ENCODE measurements at regions not wholly inside any gene's neighbourhood (a gene's known extent, or its start where the extent isn't known, plus 50 kb on each side); places are given as distances from the start of the nearest gene placed in this dataset.

DNA sequence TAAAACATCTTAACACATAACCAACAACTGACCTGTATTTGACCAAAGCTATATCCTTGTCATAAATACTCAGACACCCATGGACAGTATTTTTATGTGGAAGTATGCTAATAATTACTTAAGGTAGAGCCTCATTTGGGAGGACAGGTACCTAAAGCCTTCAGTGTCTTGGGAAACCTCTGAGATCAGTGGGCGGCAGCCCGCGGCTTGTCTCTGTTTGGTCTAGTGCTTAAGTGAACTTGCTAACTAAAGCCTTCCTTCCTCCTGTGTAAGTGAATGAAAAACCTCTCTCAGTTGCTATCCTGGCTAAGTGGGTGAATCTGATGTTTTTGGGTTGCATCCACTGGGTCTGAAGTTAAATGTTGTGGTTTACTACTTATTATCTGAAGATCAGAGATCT is 144.5 kb upstream of the AGR3 start:
- POLR2A ChIA-PET (ENCODE audit: partially characterized antibody) = no interaction called here
- Histone ChIP-seq H3K79me1 (ENCODE audit: low read depth, low read length) (no peaks in the 10 kb centered on the region), H4K5ac (ENCODE audit: insufficient read length, low read depth, low read length) (no peak overlapping the region), H3K9me3 (ENCODE audit: insufficient read depth in 2 of 2, low read depth in 1 of 2, low read length in 1 of 2) (no peaks in the 10 kb centered on the region; a peak in 1 of 4 replicates), H4K91ac (replicated peaks; ENCODE audit: insufficient read length, low read length) (no peak overlapping the region), H3K4me2 (ENCODE audit: insufficient read depth in 1 of 2, low read depth in 2 of 2, low read length in 2 of 2) (no peak overlapping the region), H3K4ac (replicated peaks; ENCODE audit: insufficient read length, low read depth, low read length) (no peak overlapping the region), H3K18ac (ENCODE audit: extremely low read depth, low read length) (no peak overlapping the region), H2BK5ac (ENCODE audit: low read depth, low read length) (no peak overlapping the region), H3K56ac (replicated peaks; ENCODE audit: insufficient read length, low read depth, low read length) (no peak overlapping the region), H2AFZ (ENCODE audit: low read length) (no peak overlapping the region), H2AK5ac (ENCODE audit: low read depth, low read length) (no peak overlapping the region), H3K4me3 (ENCODE audit: extremely low read depth in 1 of 4, insufficient read depth in 2 of 4, low read depth in 3 of 4, low read length in 4 of 4) (no peak overlapping the region), H3K36me3 (ENCODE audit: control insufficient read depth in 2 of 4, insufficient read depth in 4 of 4, low read length in 3 of 4) (no peaks in the 10 kb centered on the region; a peak in 1 of 8 replicates), H3K27me3 (replicated peaks in 1 of 4; ENCODE audit: control insufficient read depth in 3 of 4, extremely low read depth in 1 of 4, insufficient read depth in 3 of 4, low read length in 3 of 4) (no peaks in the 10 kb centered on the region), H3K23me2 (ENCODE audit: low read depth, low read length) (no peaks in the 10 kb centered on the region), H3K23ac (ENCODE audit: insufficient read length) (no peak overlapping the region), H3K9ac (replicated peaks in 1 of 4; ENCODE audit: extremely low read depth in 1 of 4, low read depth in 3 of 4, low read length in 3 of 4) (no peak overlapping the region), H4K20me1 (replicated peaks in 1 of 2; ENCODE audit: control insufficient read depth in 1 of 2, insufficient read depth in 2 of 2, low read length in 2 of 2) (no peaks in the 10 kb centered on the region), H2BK15ac (ENCODE audit: low read length) (no peak overlapping the region), H3K4me1 (replicated peaks in 1 of 4; ENCODE audit: control insufficient read depth in 3 of 4, insufficient read depth in 4 of 4, low read length in 3 of 4) (no peaks in the 10 kb centered on the region), H2BK20ac (ENCODE audit: low read length) (no peak overlapping the region), H4K8ac (ENCODE audit: extremely low read depth, insufficient read depth, low read length) (no peak overlapping the region), H3K27ac (ENCODE audit: low read depth, low read length) (no peak overlapping the region), H3K79me2 (ENCODE audit: control insufficient read depth in 1 of 2, insufficient read depth in 2 of 2, low read length in 2 of 2) (no peaks in the 10 kb centered on the region), H2BK120ac (replicated peaks; ENCODE audit: low read depth, low read length) (no peak overlapping the region), H2BK12ac (ENCODE audit: low read depth, low read length) (no peak overlapping the region), H3K14ac (ENCODE audit: insufficient read length) (no peak overlapping the region)
- CTCF ChIA-PET (ENCODE audit: partially characterized antibody) = interaction anchor here (0.6 kb wide), 1 partner anchor 13 kb away, joined by 3 read pairs; no protein-coding TSS in a partner anchor
- FAIRE-seq (no peak), DNase-seq (ENCODE audit: low read depth in 1 of 2, low spot score in 2 of 2) (no peak)
- TF ChIP-seq CREB1 (IDR thresholded peaks at IDR 0.05) (no peak), KDM4A (IDR thresholded peaks at IDR 0.05; ENCODE audit: low read depth, low read length, severe bottlenecking) (no peak)
- WGBS, 2 experiments (ENCODE audit: extremely low coverage in 1 of 2, insufficient coverage in 1 of 2, insufficient read length in 1 of 2, insufficient replicate concordance in 2 of 2, low coverage in 1 of 2, low lambda C conversion rate in 2 of 2, missing lambda C conversion rate in 1 of 2) = 100% methylated on average over 3 of the region's 3 CpGs; no CpG with 5 or more reads in 1 of the 2 experiments
